Gastroesophageal sphincter (tissue), 4 donors: ENCODE measurements at regions not wholly inside any gene's neighbourhood (a gene's known extent, or its start where the extent isn't known, plus 50 kb on each side); places are given as distances from the start of the nearest gene placed in this dataset.

Experiments
- ATAC-seq: fragments of 150-250 bp; one replicate; pipeline ENCODE4 v1.9.1; 2016; ENCODE audit warnings: mild to moderate bottlenecking, moderate library complexity
- H3K27ac ChIP-seq, 4 donors: fragments of 200-600 bp; sonication (generic) in 3 of 4; 1 replicate in 3 of 4; 2 replicates in 1 of 4; pipeline ENCODE4 v1.5.1; 2016 to 2019
- H3K27me3 ChIP-seq: fragments of 200-600 bp; sonication (generic); one replicate; pipeline ENCODE4 v1.5.1; 2019
- H3K36me3 ChIP-seq, 2 donors: fragments of 200-600 bp; sonication (generic); one replicate each; pipeline ENCODE4 v1.5.1; 2019; ENCODE audit warnings: control low read depth in 1 of 2
- H3K4me1 ChIP-seq, 3 donors: fragments of 200-600 bp; sonication (generic); 1 replicate in 2 of 3; 2 replicates in 1 of 3; pipeline ENCODE4 v1.5.1; 2016 to 2019; ENCODE audit warnings: control low read depth in 2 of 3
- H3K4me3 ChIP-seq, 2 donors: fragments of 200-600 bp; sonication (generic); one replicate each; pipeline ENCODE4 v1.5.1; 2019; ENCODE audit warnings: mild to moderate bottlenecking in 1 of 2, moderate library complexity in 1 of 2
- H3K9me3 ChIP-seq, 3 donors: fragments of 200-600 bp; sonication (generic); one replicate each; pipeline ENCODE4 v1.5.1; 2017 to 2019; ENCODE audit warnings: control low read depth in 2 of 3
- CTCF ChIP-seq, 4 experiments: fragments of 200-600 bp in 2 of 4; fragments of 450-650 bp in 2 of 4; sonication (generic) in 1 of 4; IDR thresholded peaks; one replicate each; pipeline ENCODE4 v1.5.1; 2017 to 2019; ENCODE audit warnings: antibody characterized with exemption in 4 of 4, mild to moderate bottlenecking in 2 of 4, moderate library complexity in 2 of 4
- EP300 ChIP-seq: sonication (generic); formaldehyde crosslinking; IDR thresholded peaks from one replicate; pipeline ENCODE4 v1.6.1; 2017; ENCODE audit warnings: antibody characterized with exemption, mild to moderate bottlenecking
- POLR2A ChIP-seq, 2 donors: fragments of 450-650 bp; IDR thresholded peaks; one replicate each; pipeline ENCODE4 v1.6.1; 2017; ENCODE audit warnings: antibody characterized with exemption in 2 of 2, mild to moderate bottlenecking in 2 of 2, moderate library complexity in 1 of 2
- POLR2AphosphoS5 ChIP-seq: sonication (generic); formaldehyde crosslinking; IDR thresholded peaks from one replicate; pipeline ENCODE4 v1.6.1; 2017; ENCODE audit warnings: antibody characterized with exemption
- WGBS, 2 donors: methylation state at CpG; one replicate each; pipeline ENCODE4 v1.1.5; 2018; ENCODE audit warnings: low coverage in 1 of 2; 5-methylcytosine and 5-hydroxymethylcytosine counted together

GRCh38 chr9:1328341-1328740 is 278.2 kb downstream of the DMRT2 start:
- 81 to 85% methylated on average over 3 to 4 of the region's 4 CpGs for WGBS, 2 donors

GRCh38 chr9:1331546-1332038 is 281.4 kb downstream of the DMRT2 start:
- Histone ChIP-seq H3K4me1 (no peaks in the 10 kb centered on the region), H3K27ac (no peak overlapping the region), H3K4me3 (no peak overlapping the region), H3K9me3 (no peaks in the 10 kb centered on the region), H3K36me3 (no peaks in the 10 kb centered on the region), H3K27me3 (no peaks in the 10 kb centered on the region)
- no peak for ATAC-seq
- TF ChIP-seq EP300: no peak
- no peak for TF ChIP-seq POLR2AphosphoS5
- TF ChIP-seq CTCF (IDR thresholded peaks at IDR 0.05): no peak
- TF ChIP-seq POLR2A (IDR thresholded peaks at IDR 0.05): no peak

More at GRCh38 chr9:1328341-1328740, 278.2 kb downstream of the DMRT2 start:
- Histone ChIP-seq H3K9me3 (no peaks in the 10 kb centered on the region), H3K27me3 (no peaks in the 10 kb centered on the region), H3K4me3 (no peak overlapping the region), H3K27ac (no peak overlapping the region), H3K36me3 (no peaks in the 10 kb centered on the region), H3K4me1 (no peaks in the 10 kb centered on the region)
- TF ChIP-seq CTCF (IDR thresholded peaks at IDR 0.05) (no peak), POLR2AphosphoS5 (no peak), EP300 (no peak), POLR2A (IDR thresholded peaks at IDR 0.05) (no peak)
- ATAC-seq: no peak

GRCh38 chr9:1332156-1332555 is 282.0 kb downstream of the DMRT2 start:
- ATAC-seq: no peak
- H3K36me3 ChIP-seq: no peaks in the 10 kb centered on the region
- H3K4me3 ChIP-seq: no peak overlapping the region
- WGBS, 2 donors: 46 to 53% methylated on average over 3 of the region's 3 CpGs
- no peak overlapping the region for H3K27ac ChIP-seq
- H3K9me3 ChIP-seq: no peaks in the 10 kb centered on the region
- no peaks in the 10 kb centered on the region for H3K27me3 ChIP-seq
- TF ChIP-seq POLR2AphosphoS5: no peak
- no peak for TF ChIP-seq POLR2A (IDR thresholded peaks at IDR 0.05)
- TF ChIP-seq CTCF (IDR thresholded peaks at IDR 0.05): no peak
- TF ChIP-seq EP300: no peak
- no peaks in the 10 kb centered on the region for H3K4me1 ChIP-seq

GRCh38 chr9:1335174-1335573 is 285.0 kb downstream of the DMRT2 start:
- ATAC-seq: no peak
- 74 to 88% methylated on average over 3 to 4 of the region's 4 CpGs for WGBS, 2 donors
- no peak for TF ChIP-seq POLR2A (IDR thresholded peaks at IDR 0.05)
- TF ChIP-seq POLR2AphosphoS5: no peak
- no peak for TF ChIP-seq EP300
- TF ChIP-seq CTCF (IDR thresholded peaks at IDR 0.05): no peak
- H3K36me3 ChIP-seq: no peaks in the 10 kb centered on the region
- H3K9me3 ChIP-seq: no peaks in the 10 kb centered on the region
- no peaks in the 10 kb centered on the region for H3K27me3 ChIP-seq
- H3K4me1 ChIP-seq: no peaks in the 10 kb centered on the region
- H3K4me3 ChIP-seq: no peak overlapping the region
- no peak overlapping the region for H3K27ac ChIP-seq

GRCh38 chr9:1337169-1337568 is 287.0 kb downstream of the DMRT2 start:
- no peak for TF ChIP-seq POLR2A (IDR thresholded peaks at IDR 0.05)
- no peak for TF ChIP-seq CTCF (IDR thresholded peaks at IDR 0.05)
- no peak for TF ChIP-seq EP300
- TF ChIP-seq POLR2AphosphoS5: no peak
- 33 to 43% methylated on average over 2 of the region's 2 CpGs for WGBS, 2 donors
- Histone ChIP-seq H3K36me3 (no peaks in the 10 kb centered on the region), H3K9me3 (no peaks in the 10 kb centered on the region), H3K27me3 (no peaks in the 10 kb centered on the region), H3K27ac (no peak overlapping the region), H3K4me3 (no peak overlapping the region), H3K4me1 (no peaks in the 10 kb centered on the region)
- no peak for ATAC-seq
